ENCODE measurements at regions not wholly inside any gene's neighbourhood (a gene's known extent, or its start where the extent isn't known, plus 50 kb on each side); places are given as distances from the start of the nearest gene placed in this dataset.
A peak's percentile ranks its signal among the peaks of the same experiment; 100 is the strongest.

DNA sequence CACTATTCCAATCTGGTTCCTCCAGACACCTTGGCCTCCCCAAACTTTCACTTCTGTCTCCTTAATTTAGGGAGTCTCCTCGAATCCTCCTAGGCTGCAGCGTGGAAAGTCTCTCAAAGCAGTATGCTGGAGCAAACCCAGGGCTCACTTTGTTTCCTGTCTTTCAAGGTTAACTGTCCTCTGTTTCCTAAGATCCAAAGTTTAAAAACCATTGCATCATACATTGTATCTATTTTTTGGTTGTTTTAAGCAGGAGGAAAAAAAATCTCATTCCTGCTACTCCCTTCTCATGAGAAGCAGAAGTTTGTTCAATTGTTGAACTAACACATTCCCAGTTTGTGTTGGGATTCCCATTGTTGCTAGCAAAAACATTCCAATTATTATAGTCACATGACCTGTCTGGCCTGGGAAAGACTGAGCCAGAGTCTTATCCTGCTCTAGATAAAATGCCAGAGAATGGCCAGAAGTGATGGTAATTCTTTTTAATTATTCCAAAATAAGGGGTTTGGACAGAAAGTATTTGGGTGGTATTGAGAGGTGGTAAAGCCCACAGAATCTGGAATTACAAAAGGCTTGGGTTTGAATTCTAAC lies 67.3 kb downstream of the HSPB8 start:
- no peak for DNase-seq

DNA sequence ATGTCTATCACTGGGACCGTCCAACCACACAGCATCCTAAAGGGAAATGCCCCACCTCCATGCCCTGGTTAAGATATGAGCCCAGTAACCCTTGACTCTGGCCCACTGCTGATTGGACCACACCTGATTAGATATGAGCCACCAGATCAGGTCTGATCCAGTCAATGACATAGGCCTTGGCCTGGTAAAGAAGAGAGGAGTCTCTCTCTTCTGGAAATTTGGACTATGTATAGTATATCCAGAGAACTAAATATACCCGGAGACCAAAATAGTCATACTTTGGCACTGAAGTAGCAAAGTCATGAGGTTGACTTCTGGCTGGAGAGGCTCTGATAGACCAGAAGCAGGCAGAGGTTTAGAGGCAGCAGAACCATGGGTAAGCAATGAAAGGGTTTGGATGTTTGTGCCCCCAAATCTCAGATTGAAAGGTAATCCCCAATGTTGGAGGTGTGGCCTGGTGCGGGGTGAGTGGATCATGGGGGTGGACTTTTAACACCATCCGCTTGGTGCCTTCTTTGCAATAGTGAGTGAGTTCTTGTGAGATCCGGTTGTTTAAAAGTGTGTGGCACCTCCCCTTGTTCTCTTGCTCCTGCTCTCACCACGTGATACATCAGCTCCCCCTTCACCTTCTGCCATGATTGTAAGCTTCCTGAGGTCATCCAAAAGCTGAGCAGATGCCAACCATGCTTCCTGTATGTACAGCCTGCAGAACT lies 68.4 kb downstream of the HSPB8 start:
- DNase-seq: no peak

DNA sequence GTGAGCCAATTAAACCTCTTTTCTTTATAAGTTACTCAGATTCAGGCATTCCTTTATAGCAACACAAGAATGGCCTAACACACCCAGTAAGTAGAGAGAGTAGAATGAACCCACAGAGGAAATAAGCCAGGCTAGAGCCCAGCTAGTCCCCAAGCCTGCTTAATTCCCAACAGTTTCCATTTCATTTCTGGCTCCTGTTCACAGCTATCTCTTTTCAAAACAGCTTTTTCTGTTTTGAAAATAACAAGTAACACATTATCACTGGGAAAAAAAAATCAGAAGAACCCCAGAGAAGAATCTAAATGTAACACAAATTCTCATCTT lies 69.0 kb downstream of the HSPB8 start:
- DNase-seq: no peak

DNA sequence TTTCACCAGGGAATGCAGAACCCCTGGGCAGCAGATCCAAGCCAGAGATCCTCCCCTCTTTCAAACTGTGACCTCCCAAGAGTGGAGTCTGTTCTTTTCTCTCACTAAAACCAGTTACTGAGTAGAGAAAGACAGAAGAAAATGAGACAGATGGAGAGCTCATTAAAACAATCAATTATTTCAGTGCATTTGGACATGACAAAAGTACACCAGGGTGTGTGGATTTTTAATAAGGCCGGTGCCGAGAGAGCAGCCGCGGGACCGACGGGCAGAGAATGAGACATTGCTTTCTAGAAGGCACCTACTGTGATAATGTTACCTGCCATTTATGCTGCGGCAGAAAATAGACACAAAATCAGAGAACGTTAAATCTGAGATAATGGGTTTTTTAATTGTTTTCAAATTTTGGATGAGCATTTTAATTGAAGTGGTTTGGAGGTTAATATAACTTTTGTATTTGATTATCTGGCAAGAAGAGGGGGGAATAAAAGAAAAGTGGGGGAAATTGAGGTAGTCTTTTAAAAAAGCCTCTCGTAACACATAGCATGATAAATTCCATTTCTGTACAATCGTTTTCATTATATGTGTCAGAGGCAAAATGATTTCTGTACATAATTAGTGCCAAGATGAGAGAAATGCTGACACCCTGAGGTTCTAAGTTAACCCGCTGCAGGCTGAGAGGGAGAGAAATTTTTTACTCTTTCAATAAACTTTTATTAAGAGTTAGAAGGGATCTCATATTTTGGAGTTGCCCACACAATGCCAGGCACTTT lies 70.8 kb downstream of the HSPB8 start:
- no peak for DNase-seq

DNA sequence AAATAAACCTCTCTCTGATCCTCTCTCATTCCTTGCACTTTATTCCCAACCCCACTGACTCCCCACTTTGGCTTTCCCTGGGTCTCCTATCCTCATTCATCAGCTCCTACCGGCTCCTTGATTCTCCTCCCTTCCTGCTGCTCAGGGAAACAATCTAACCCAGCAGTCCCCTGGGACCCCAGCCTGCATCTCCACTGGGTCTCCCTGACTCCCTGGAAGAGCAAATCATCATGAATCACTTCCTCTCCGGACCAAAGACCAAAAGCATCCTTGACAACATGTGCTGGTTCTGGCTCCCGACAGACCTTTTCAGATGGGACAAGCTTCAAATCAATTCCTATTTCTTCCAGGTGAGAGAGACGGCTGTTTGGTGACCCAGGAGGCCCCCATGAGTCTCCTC lies 76.6 kb downstream of the HSPB8 start:
- no peak for DNase-seq

DNA sequence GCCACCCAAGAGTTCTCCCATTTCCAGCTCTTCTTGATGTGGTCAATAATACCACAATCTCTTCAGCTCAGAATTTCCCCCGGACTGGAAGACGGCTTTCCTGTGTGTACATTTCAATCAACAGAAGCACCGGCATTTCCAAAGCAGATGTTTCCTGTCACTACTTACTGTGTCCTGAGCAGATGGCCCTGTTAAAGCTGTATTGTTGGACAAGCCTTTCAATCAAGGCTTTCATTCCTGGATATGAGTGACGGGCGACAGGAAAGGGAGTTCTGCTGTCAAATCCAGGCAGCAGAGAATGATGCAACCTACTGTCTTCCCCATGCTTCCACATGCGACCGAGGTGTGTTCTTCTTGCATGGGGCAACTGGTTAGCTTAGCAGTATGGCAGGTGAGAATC lies 76.4 kb upstream of the CCDC60 start:
- DNase-seq: peak; percentile 30

DNA sequence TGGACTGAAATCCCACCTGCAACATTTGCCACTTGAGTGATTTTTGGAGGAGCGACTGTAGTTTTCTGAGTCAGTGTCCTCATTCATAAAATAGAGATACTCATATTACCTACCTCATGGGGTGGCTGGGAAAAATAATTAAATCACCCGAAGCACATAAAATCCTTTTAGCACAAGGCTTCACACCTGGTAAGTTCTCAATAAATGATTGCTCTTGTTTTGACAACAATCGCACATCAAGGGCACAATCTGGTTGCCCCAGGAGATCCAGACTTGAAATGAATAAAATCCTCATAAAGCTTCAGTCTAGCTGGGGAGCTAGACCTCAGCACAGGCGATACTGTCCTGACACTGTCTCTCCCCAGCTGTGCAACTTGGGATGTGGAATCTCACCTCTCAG lies 76.0 kb upstream of the CCDC60 start:
- no peak for DNase-seq

DNA sequence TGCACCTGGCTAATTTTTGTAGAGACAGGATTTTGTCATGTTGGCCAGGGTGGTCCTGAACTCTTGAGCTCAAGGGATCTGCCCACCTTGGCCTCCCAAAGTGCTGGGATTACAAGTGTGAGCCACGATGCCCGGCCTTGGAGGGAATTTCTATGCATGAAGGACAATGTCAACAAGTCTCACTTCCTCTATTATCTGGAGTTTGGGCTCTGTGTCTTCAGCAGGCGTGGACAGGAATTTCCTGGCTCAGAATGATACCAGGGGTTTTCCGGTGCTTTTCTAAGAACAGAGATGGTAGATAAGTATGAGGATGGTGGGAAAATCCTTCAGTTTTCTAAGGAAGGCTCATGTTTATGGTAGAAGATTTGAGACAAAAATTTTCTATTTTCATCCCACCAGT lies 75.0 kb upstream of the CCDC60 start:
- no peak for DNase-seq

DNA sequence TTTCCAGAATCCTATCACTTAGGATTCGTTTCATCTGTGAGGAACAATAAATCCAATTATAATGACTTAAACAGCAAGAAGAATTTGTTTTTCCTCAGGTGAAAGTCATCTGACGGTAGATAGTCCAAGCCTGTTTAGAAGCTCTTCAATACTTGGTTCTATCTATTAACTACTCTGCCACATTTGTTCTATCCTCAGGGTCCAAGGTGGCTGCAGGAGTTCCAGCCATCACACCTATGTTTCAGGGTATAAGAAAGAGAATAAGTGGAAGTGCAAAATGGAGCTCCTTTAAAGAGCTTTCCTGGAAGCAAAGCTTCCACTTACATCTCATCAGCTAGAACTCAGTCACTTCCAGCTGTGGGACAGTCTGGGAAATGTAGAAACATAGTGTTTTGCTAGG lies 72.1 kb upstream of the CCDC60 start:
- no peak for DNase-seq

DNA sequence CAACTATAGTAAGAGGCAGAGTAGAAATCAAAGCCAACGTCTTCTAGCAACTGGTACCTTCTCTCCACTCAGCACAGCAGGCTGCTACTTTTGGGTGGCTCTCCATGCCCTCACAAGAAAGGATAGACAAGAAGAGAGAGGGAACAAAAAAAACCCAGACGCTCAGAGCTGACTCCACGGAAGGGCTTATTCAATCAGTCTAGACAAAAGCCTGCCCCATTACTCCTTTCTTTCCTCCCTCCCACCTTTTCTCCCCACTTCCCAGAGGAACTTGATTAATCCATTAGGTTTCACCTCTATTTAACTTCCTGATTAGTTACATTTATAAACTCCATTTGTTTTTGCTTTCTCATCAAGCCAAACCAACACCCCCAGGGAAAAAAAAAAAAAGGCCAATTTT lies 71.1 kb upstream of the CCDC60 start:
- DNase-seq: no peak

DNA sequence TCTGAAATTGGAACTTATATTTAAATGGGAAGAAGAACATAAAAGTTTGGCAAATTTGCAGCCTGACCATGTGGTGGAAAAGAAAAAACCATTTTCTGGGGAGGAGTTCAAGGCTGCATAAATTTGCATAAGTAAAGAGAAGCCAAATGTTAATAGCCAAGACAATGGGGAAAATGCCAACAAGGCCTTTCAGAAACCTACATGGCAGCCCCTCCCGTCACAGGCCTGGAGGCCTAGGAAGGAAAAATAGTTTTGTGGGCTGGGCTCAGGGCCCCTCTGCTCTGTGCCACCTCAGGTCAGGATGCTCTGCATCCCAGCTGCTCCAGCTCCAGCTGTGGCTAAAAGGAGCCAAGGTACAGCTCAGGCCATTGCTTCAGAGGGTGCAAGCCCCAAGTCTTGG lies 67.6 kb upstream of the CCDC60 start:
- no peak for DNase-seq

DNA sequence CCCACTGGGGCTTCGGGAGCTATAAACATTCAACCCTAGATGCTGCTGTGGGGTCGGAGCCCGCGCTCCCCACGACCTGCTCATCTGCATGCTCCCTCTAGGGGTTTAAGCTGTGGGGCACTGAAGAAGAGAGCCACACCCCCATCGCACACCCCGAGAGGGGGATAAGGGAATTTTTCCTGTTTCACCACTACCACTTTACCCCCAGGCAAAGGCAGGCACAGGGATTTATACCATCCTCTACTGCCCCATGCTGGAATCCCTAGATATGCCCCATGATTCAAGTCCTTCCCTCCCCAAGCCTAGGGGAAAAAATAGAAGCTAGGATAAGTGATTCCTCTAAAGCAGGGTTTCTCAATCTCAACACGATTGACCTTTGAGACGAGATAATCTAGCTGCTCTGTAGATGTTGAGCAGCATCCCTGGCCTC lies 59.9 kb upstream of the CCDC60 start:
- DNase-seq: no peak

DNA sequence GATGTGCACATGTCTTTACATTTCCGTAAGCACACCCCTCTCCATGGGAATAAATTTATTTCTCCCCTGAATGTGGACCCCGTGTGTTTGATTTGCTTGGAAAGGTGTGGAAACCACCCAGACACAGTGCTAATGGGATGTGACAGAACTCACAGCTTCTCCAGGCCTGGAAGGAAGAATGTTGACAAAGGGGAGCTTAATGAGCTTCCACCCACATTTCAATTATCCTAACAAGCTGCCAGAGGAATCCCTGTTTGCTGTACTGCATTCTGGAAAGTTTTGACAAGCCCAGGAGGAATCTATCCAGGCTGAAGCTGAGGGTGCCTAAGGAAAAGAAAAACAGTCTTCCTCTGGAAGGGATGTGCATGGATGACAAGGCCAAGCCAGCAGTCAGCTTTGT lies 51.2 kb upstream of the CCDC60 start:
- no peak for DNase-seq
